ENCODE measurements at regions not wholly inside any gene's neighbourhood (a gene's known extent, or its start where the extent isn't known, plus 50 kb on each side); places are given as distances from the start of the nearest gene placed in this dataset.

DNA sequence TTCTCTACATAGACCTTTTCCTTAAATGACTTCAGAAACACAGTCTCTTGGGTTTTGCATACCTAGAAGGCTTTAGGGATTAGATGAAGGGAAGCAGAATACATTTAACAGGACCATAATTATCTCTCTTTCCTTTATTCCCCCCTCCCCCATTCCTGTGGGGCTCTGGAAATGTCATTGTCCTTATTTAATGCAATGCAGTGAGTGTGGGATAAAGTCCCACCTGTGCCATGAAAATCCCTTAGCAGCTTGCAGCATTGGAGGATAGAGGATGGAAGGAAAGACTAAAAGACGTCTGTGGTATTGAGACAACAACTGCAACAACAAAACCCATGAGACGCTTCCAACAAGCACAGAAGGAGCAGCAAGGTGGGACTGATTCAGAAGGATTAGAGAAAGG, 117.8 kb upstream of the DCC start:
- H3K27ac ChIP-seq = no peak overlapping the region
- no peak for DNase-seq (ENCODE audit: low spot score)
- H3K4me3 ChIP-seq = no peak overlapping the region
- TF ChIP-seq, protein P1, sequence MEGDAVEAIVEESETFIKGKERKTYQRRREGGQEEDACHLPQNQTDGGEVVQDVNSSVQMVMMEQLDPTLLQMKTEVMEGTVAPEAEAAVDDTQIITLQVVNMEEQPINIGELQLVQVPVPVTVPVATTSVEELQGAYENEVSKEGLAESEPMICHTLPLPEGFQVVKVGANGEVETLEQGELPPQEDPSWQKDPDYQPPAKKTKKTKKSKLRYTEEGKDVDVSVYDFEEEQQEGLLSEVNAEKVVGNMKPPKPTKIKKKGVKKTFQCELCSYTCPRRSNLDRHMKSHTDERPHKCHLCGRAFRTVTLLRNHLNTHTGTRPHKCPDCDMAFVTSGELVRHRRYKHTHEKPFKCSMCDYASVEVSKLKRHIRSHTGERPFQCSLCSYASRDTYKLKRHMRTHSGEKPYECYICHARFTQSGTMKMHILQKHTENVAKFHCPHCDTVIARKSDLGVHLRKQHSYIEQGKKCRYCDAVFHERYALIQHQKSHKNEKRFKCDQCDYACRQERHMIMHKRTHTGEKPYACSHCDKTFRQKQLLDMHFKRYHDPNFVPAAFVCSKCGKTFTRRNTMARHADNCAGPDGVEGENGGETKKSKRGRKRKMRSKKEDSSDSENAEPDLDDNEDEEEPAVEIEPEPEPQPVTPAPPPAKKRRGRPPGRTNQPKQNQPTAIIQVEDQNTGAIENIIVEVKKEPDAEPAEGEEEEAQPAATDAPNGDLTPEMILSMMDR (IDR thresholded peaks at IDR 0.05) = no peak

DNA sequence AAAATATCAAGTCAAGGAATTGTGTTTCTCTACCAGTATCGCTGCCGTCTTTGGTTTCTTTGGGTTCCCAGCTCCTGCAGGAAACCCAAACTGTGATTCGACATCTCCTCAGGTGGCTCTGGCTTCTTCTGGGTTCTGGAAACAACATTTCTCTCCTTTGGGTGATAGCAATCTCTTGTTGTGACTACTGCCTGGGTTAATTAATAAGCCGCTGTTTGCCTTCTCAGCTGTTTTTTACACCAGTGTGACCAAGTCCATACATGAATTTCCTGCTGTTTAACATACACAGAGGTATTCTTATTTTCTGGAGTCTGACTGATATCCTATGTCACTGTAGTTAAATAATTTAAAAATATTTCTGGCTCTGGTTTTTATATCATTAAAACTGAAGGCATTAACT, 112.5 kb upstream of the DCC start:
- no peak overlapping the region for H3K4me3 ChIP-seq
- H3K27ac ChIP-seq = no peak overlapping the region
- TF ChIP-seq, protein P1 (IDR thresholded peaks at IDR 0.05) = no peak
- DNase-seq (ENCODE audit: low spot score) = no peak

DNA sequence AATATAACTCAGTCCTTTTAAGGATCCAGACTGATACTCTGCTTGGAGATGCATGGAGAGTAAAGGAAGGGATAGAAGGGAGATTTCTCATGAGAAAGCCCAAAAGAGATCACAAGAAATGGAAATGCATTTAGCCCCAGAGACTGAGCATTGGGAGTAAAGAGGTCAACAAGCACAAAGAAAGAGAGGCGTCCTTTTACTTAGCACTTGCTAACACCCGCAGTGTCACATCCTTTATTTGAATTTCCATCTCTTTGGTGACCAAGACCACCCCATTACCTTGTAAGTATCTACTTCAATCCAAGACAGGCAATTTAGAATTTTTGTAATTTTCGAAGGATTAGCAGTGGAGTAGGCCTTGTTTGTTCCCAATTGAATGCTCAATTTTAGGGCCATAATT, 111.8 kb upstream of the DCC start:
- TF ChIP-seq, protein P1 (IDR thresholded peaks at IDR 0.05) = no peak
- Histone ChIP-seq H3K27ac (no peak overlapping the region), H3K4me3 (no peak overlapping the region)
- no peak for DNase-seq (ENCODE audit: low spot score)

DNA sequence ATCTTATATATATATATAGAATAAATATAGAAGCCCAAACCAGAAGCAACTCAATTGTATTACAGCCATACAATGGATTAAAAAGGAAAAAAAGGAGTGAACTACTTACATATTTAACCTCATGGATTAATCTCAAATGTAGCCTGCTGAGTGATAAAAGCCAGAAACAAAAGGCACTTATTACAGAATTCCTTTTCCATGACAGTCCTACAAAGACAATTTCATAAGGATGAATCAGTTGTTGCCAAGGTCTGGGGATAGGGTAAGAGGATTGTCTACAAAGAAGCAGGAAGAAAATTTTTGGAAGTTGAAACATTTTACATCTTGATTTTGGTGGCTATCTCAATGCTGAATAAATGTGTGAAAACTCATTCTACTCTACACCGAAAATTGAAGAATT, 103.9 kb upstream of the DCC start:
- no peak overlapping the region for H3K4me3 ChIP-seq
- no peak overlapping the region for H3K27ac ChIP-seq
- DNase-seq (ENCODE audit: low spot score) = no peak
- TF ChIP-seq, protein P1 (IDR thresholded peaks at IDR 0.05) = no peak

DNA sequence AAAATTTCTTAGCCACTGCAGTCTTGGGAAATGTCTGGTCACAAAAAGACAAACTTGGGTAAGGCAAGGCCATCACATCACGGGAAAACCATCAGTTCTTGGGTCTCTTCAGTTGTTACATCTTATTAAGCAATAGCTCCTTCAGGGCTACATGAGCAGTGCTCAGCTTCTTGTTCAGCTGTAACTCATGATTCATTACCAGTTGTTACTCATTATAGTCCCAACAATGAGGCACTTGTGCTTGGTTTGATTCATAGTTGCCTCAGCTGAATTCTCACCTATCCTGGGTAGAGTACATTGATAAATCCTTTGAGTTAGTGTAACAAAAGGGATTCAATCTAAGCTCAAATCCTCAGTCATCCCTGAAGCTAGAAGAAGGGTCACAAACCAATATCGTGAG, 102.4 kb upstream of the DCC start:
- TF ChIP-seq, protein P1 (IDR thresholded peaks at IDR 0.05) = no peak
- no peak for DNase-seq (ENCODE audit: low spot score)
- no peak overlapping the region for H3K4me3 ChIP-seq
- no peak overlapping the region for H3K27ac ChIP-seq

DNA sequence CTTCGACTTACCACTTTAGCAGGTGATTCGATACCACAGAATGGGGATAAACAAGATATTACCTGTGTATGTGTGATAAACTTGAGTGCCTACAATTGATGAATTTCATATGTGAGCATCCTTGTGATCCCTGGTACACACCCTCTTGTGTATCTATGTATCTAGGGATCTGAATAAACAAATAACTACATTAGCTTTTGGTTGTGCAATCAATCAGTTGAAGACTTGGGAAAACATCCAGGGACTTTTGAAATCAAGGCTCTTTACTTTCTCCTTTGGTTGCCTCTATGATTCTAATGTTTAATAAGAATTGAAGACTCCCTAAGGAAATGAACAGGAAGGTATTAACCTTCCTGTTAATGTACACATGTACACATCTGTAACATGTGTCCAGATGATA, 97.3 kb upstream of the DCC start:
- TF ChIP-seq, protein P1 (IDR thresholded peaks at IDR 0.05) = no peak
- H3K4me3 ChIP-seq = no peak overlapping the region
- DNase-seq (ENCODE audit: low spot score) = no peak
- no peak overlapping the region for H3K27ac ChIP-seq

DNA sequence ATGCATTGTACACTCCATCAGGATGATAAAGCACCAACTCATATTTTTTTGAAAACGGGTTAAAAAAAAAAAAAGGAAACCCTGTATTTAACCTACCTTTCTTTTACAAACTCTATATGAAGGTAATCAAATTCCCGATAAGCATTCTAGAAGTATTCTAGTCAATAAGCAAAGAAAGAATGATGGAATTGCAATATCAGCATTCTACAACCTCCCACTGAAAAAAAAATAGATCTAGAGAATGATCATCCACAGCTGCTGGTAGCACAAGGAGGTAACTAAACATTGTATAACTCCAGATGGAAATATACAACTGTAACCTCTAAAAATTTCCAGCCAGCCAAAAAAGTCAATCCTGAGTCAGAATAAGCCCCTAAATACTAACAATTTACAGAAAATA, 95.3 kb upstream of the DCC start:
- no peak for DNase-seq (ENCODE audit: low spot score)
- Histone ChIP-seq H3K27ac (no peak overlapping the region), H3K4me3 (no peak overlapping the region)
- TF ChIP-seq, protein P1 (IDR thresholded peaks at IDR 0.05) = no peak

All from coronary artery (tissue), 2 donors.